Kidney (tissue), 13 donors: ENCODE measurements at regions not wholly inside any gene's neighbourhood (a gene's known extent, or its start where the extent isn't known, plus 50 kb on each side); places are given as distances from the start of the nearest gene placed in this dataset.

ENCODE experiments used
- DNase-seq, 5 donors: peaks; one replicate each; pipeline ENCODE4 v3.0.0-alpha.2; 2013 to 2020
- FAIRE-seq: peaks from 2 replicates; lab custom pipeline; 2012; peaks lifted over from hg19 to GRCh38; lab: Jason Lieb, UNC
- H3K27ac ChIP-seq, 2 donors: one replicate each; pipeline ENCODE4 v1.7.0; 2013; ENCODE audit warnings: low read depth in 2 of 2, low read length in 2 of 2, inconsistent platforms in 1 of 2
- H3K27me3 ChIP-seq: one replicate; pipeline ENCODE4 v1.7.1; 2013; ENCODE audit warnings: low read length, inconsistent platforms; ENCODE audit not compliant: control insufficient read depth, insufficient read depth
- H3K36me3 ChIP-seq, 3 donors: one replicate each; pipeline versions ENCODE4 v1.7.0 to v1.7.1; 2013; ENCODE audit warnings: low read length in 3 of 3, control low read depth in 1 of 3, inconsistent platforms in 1 of 3; ENCODE audit not compliant: insufficient read depth in 3 of 3, control insufficient read depth in 2 of 3
- H3K4me1 ChIP-seq, 3 donors: one replicate each; pipeline versions ENCODE4 v1.7.0 to v1.7.1; 2013; ENCODE audit warnings: low read length in 3 of 3, inconsistent platforms in 1 of 3, low read depth in 1 of 3; ENCODE audit not compliant: control insufficient read depth in 2 of 3, insufficient read depth in 2 of 3
- H3K4me3 ChIP-seq, 3 donors: one replicate each; pipeline versions ENCODE4 v1.7.0 to v1.8.1; 2013; ENCODE audit warnings: low read length in 3 of 3, control low read depth in 1 of 3, inconsistent platforms in 1 of 3
- H3K9ac ChIP-seq, 3 donors: one replicate each; pipeline versions ENCODE4 v1.7.0 to v1.7.1; 2013; ENCODE audit warnings: low read length in 3 of 3, control low read depth in 1 of 3, inconsistent platforms in 1 of 3
- H3K9me3 ChIP-seq, 3 donors: one replicate each; pipeline versions ENCODE4 v1.7.0 to v1.7.1; 2013; ENCODE audit warnings: low read length in 3 of 3, control low read depth in 1 of 3, inconsistent platforms in 1 of 3; ENCODE audit not compliant: control insufficient read depth in 2 of 3, insufficient read depth in 1 of 3
- CTCF ChIP-seq: IDR thresholded peaks from 3 replicates; pipeline ENCODE4 v1.5.1; 2012; ENCODE audit warnings: mild to moderate bottlenecking, moderate library complexity, borderline replicate concordance; ENCODE audit not compliant: insufficient read depth; ENCODE audit errors: extremely low read depth
- intact Hi-C: fragments of 100-400 bp; cut with DNase I; formaldehyde crosslinking; loops from one replicate; pipeline ENCODE4 v1.11.1; 2022
- donor health status: control.
- donor health status: control.
- donor health status: control.
- donor health status: control.
- donor health status: control.
- donor health status: DM: yes; HTN: yes; CAD: no.
- donor health status: Normal renal cell carcinoma (clear cell type).

GRCh38 chr20:12458241-12458640 lies 540.5 kb downstream of the BTBD3 start:
- no peak overlapping the region for H3K27ac ChIP-seq
- no peaks in the 10 kb centered on the region for H3K27me3 ChIP-seq
- H3K4me1 ChIP-seq, result no peaks in the 10 kb centered on the region
- DNase-seq (no peak), FAIRE-seq (no peak)
- no peak overlapping the region for H3K4me3 ChIP-seq
- H3K9me3 ChIP-seq, result no peaks in the 10 kb centered on the region
- no peak overlapping the region for H3K9ac ChIP-seq
- intact Hi-C loops, result no loop called here
- TF ChIP-seq CTCF, result no peak
- no peaks in the 10 kb centered on the region for H3K36me3 ChIP-seq

- DNase-seq (no peak), FAIRE-seq (no peak)
- H3K9me3 ChIP-seq, result no peaks in the 10 kb centered on the region
- no peak overlapping the region for H3K4me3 ChIP-seq
- intact Hi-C loops, result no loop called here
- no peaks in the 10 kb centered on the region for H3K27me3 ChIP-seq
- H3K36me3 ChIP-seq, result no peaks in the 10 kb centered on the region
- no peak for TF ChIP-seq CTCF
- H3K4me1 ChIP-seq, result no peaks in the 10 kb centered on the region
- no peak overlapping the region for H3K9ac ChIP-seq
- no peak overlapping the region for H3K27ac ChIP-seq
Measured at GRCh38 chr20:12464036-12464435, 544.7 kb upstream of the SPTLC3 start.

- Histone ChIP-seq H3K9ac (no peak overlapping the region), H3K4me3 (no peak overlapping the region), H3K9me3 (no peaks in the 10 kb centered on the region), H3K36me3 (no peaks in the 10 kb centered on the region), H3K27me3 (no peaks in the 10 kb centered on the region), H3K4me1 (no peaks in the 10 kb centered on the region), H3K27ac (no peak overlapping the region)
- no peak for TF ChIP-seq CTCF
- intact Hi-C loops, result no loop called here
- FAIRE-seq, result no peak
- DNase-seq, result no peak
Measured at GRCh38 chr20:12466915-12467314, 541.9 kb upstream of the SPTLC3 start.

- no peak for FAIRE-seq
- no peak overlapping the region for H3K27ac ChIP-seq
- intact Hi-C loops, result no loop called here
- no peaks in the 10 kb centered on the region for H3K36me3 ChIP-seq
- H3K27me3 ChIP-seq, result no peaks in the 10 kb centered on the region
- H3K9ac ChIP-seq, result no peak overlapping the region
- no peak for DNase-seq
- H3K4me1 ChIP-seq, result no peaks in the 10 kb centered on the region
- no peaks in the 10 kb centered on the region for H3K9me3 ChIP-seq
- no peak overlapping the region for H3K4me3 ChIP-seq
- TF ChIP-seq CTCF, result no peak
Measured at GRCh38 chr20:12467758-12468157, 541.0 kb upstream of the SPTLC3 start.
